PFSK-1 (cell line): ENCODE measurements at regions not wholly inside any gene's neighbourhood (a gene's known extent, or its start where the extent isn't known, plus 50 kb on each side); places are given as distances from the start of the nearest gene placed in this dataset.

Experiments
- POLR2AphosphoS5 ChIP-seq: IDR thresholded peaks from 2 replicates; pipeline ENCODE4 v1.6.1; 2012; ENCODE audit warnings: low read depth, mild to moderate bottlenecking, control low read depth, low read length, moderate library complexity
- REST ChIP-seq, 2 experiments: IDR thresholded peaks; 2 replicates each; pipeline versions ENCODE4 v1.6.1 to v1.8.0; 2011 to 2012; ENCODE audit warnings: low read depth in 2 of 2, low read length in 2 of 2, control low read depth in 1 of 2, inconsistent platforms in 1 of 2, mild to moderate bottlenecking in 1 of 2, moderate library complexity in 1 of 2; ENCODE audit not compliant: insufficient read depth in 1 of 2
- SIN3A ChIP-seq: IDR thresholded peaks from 2 replicates; pipeline ENCODE4 v1.6.1; 2012; ENCODE audit warnings: mild to moderate bottlenecking, low read length, moderate library complexity, borderline replicate concordance; ENCODE audit not compliant: insufficient read depth
- TAF1 ChIP-seq: IDR thresholded peaks from 2 replicates; pipeline ENCODE4 v1.6.1; 2012; ENCODE audit warnings: low read length, control low read depth, borderline replicate concordance; ENCODE audit not compliant: insufficient read depth

- TF ChIP-seq POLR2AphosphoS5 (no peak), REST (IDR thresholded peaks at IDR 0.05; ENCODE audit: insufficient read depth in 1 of 2, low read depth in 2 of 2, low read length in 2 of 2) (no peak), TAF1 (no peak), SIN3A (no peak)
Observed at GRCh38 chr11:81802591-81802990, 931.1 kb downstream of the FAM181B start.
